GM12878 (cell line): ENCODE measurements at regions not wholly inside any gene's neighbourhood (a gene's known extent, or its start where the extent isn't known, plus 50 kb on each side); places are given as distances from the start of the nearest gene placed in this dataset.

Experiments used
- BHLHE40 ChIP-seq, 2 experiments: fragments of 450-650 bp in 1 of 2; IDR thresholded peaks; 2 replicates each; pipeline ENCODE4 v1.6.1; 2011 to 2017; ENCODE audit warnings: low read depth in 2 of 2, borderline replicate concordance in 1 of 2, improper control_type of control experiment in 1 of 2, low read length in 1 of 2, mild to moderate bottlenecking in 1 of 2
- CREM ChIP-seq: IDR thresholded peaks from 2 replicates; pipeline ENCODE4 v1.6.1; 2014; ENCODE audit warnings: antibody characterized with exemption, low read depth
- CTCF ChIP-seq, 3 experiments: IDR thresholded peaks in 2 of 3; conservative IDR thresholded peaks in 1 of 3; 2 replicates each; pipeline ENCODE4 v1.5.1; 2011; ENCODE audit warnings: low read depth in 3 of 3, low read length in 3 of 3, mild to moderate bottlenecking in 3 of 3, control low read depth in 2 of 3, moderate library complexity in 2 of 3, inconsistent platforms in 1 of 3, mixed read lengths in 1 of 3; ENCODE audit not compliant: control insufficient read depth in 2 of 3, insufficient read depth in 1 of 3; ENCODE audit errors: extremely low read depth in 1 of 3
- DPF2 ChIP-seq: fragments of 450-650 bp; IDR thresholded peaks from 2 replicates; pipeline ENCODE4 v1.6.1; 2017; ENCODE audit warnings: mild to moderate bottlenecking
- ETV6 ChIP-seq, 2 experiments: fragments of 450-650 bp in 1 of 2; IDR thresholded peaks in 1 of 2; conservative IDR thresholded peaks in 1 of 2; 2 replicates each; pipeline ENCODE4 v1.6.1; 2014; ENCODE audit warnings: antibody characterized with exemption in 1 of 2, borderline replicate concordance in 1 of 2, low read depth in 1 of 2, mild to moderate bottlenecking in 1 of 2, moderate library complexity in 1 of 2
- HDAC2 ChIP-seq: fragments of 200-600 bp; sonication (generic); IDR thresholded peaks from 2 replicates; pipeline ENCODE4 v1.6.1; 2017
- POLR2A ChIP-seq: IDR thresholded peaks from 2 replicates; pipeline ENCODE4 v1.6.1; 2011; ENCODE audit warnings: low read depth, mild to moderate bottlenecking, low read length
- POLR2AphosphoS5 ChIP-seq: IDR thresholded peaks from 2 replicates; pipeline ENCODE4 v1.6.1; 2011; ENCODE audit warnings: mild to moderate bottlenecking, low read length, inconsistent platforms
- RFX5 ChIP-seq: IDR thresholded peaks from 2 replicates; pipeline ENCODE4 v1.6.1; 2011; ENCODE audit warnings: low read depth, low read length, improper control_type of control experiment
- TF ChIP-seq, protein P1 (sequence below): IDR thresholded peaks from 2 replicates; pipeline ENCODE4 v1.6.1; 2011; ENCODE audit warnings: low read depth, mild to moderate bottlenecking, low read length, moderate library complexity, borderline replicate concordance; ENCODE audit errors: extremely low read depth

- TF ChIP-seq DPF2 = no peak
- TF ChIP-seq HDAC2 = no peak
- TF ChIP-seq CTCF (IDR thresholded peaks at IDR 0.05 in 2 of 3, conservative IDR thresholded peaks at IDR 0.05 in 1 of 3; ENCODE audit: control insufficient read depth in 2 of 3, extremely low read depth in 1 of 3, insufficient read depth in 1 of 3, low read depth in 3 of 3, low read length in 3 of 3) = no peak
- no peak for TF ChIP-seq POLR2A
- no peak for TF ChIP-seq CREM
- no peak for TF ChIP-seq ETV6 (conservative IDR thresholded peaks at IDR 0.05 in 1 of 2, IDR thresholded peaks at IDR 0.05 in 1 of 2; ENCODE audit: borderline replicate concordance in 1 of 2, low read depth in 1 of 2)
- TF ChIP-seq RFX5 = no peak
- TF ChIP-seq, protein P1, sequence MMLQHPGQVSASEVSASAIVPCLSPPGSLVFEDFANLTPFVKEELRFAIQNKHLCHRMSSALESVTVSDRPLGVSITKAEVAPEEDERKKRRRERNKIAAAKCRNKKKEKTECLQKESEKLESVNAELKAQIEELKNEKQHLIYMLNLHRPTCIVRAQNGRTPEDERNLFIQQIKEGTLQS = no peak
- no peak for TF ChIP-seq POLR2AphosphoS5
- TF ChIP-seq BHLHE40 (IDR thresholded peaks at IDR 0.05; ENCODE audit: borderline replicate concordance in 1 of 2, low read depth in 2 of 2, low read length in 1 of 2) = no peak
Observed at GRCh38 chr4:170414961-170415360, 325.2 kb upstream of the AADAT start.
